ENCODE measurements at regions not wholly inside any gene's neighbourhood (a gene's known extent, or its start where the extent isn't known, plus 50 kb on each side); places are given as distances from the start of the nearest gene placed in this dataset.
A peak's percentile ranks its signal among the peaks of the same experiment; 100 is the strongest.

DNA sequence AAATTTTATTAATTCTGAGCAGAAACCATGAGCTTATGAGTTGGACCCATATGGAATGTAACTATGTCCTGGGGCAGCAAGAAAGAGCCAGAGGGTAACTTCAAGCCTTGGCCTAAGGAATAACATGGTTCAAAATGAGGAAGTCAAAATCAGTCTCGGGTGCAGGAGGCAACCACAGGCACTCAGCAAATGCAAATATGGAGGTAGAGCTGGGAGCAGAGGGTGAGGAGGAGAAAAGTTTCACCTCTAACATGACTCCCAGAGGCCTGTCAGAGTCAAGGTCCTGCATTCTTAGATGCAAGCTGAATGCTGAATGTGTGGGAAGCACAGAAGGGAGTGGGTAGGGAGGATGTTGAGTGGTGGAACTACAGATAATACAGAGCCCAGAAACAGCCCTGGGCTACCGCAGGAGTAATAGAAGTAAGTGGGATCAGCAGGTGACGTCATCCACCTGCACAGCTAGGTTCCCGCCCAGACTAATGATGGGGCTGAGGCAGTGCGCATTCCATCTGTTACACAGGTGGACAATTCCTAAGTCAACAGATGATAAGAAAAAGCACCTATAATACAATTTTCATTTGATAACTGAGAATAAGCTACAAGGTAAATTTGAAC, 279.8 kb upstream of the ARRDC4 start:
- H3K4me3 ChIP-seq (ENCODE audit: low read depth, low read length): no peak overlapping the region
- no peaks in the 10 kb centered on the region for H3K4me1 ChIP-seq
- Mint-ChIP-seq H3K4me1 (ENCODE audit: low read depth, unreplicated experiment) (no peaks in the 10 kb centered on the region), H3K36me3 (ENCODE audit: insufficient read depth, unreplicated experiment) (no peaks in the 10 kb centered on the region), H3K27me3 (ENCODE audit: insufficient read depth, unreplicated experiment) (no peaks in the 10 kb centered on the region), H3K9me3 (ENCODE audit: unreplicated experiment) (no peaks in the 10 kb centered on the region), H3K4me3 (ENCODE audit: unreplicated experiment) (no peak overlapping the region), H3K27ac (ENCODE audit: unreplicated experiment) (no peak overlapping the region)
- POLR2A ChIA-PET: no interaction called here
- DNase-seq: peak in 1 of 2 experiments; percentile 45
- no peaks in the 10 kb centered on the region for H3K36me3 ChIP-seq (ENCODE audit: control insufficient read depth, insufficient read depth, low read length)
- H3K27me3 ChIP-seq (replicated peaks; ENCODE audit: control insufficient read depth, insufficient read depth, low read length): no peaks in the 10 kb centered on the region
- BruUV-seq (replicated peaks): no TSS peak
- H3K9me3 ChIP-seq: no peaks in the 10 kb centered on the region
- TF ChIP-seq, protein P1, sequence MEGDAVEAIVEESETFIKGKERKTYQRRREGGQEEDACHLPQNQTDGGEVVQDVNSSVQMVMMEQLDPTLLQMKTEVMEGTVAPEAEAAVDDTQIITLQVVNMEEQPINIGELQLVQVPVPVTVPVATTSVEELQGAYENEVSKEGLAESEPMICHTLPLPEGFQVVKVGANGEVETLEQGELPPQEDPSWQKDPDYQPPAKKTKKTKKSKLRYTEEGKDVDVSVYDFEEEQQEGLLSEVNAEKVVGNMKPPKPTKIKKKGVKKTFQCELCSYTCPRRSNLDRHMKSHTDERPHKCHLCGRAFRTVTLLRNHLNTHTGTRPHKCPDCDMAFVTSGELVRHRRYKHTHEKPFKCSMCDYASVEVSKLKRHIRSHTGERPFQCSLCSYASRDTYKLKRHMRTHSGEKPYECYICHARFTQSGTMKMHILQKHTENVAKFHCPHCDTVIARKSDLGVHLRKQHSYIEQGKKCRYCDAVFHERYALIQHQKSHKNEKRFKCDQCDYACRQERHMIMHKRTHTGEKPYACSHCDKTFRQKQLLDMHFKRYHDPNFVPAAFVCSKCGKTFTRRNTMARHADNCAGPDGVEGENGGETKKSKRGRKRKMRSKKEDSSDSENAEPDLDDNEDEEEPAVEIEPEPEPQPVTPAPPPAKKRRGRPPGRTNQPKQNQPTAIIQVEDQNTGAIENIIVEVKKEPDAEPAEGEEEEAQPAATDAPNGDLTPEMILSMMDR (IDR thresholded peaks at IDR 0.05; ENCODE audit: insufficient read depth in 1 of 2, low read depth in 1 of 2, low read length in 1 of 2, severe bottlenecking in 1 of 2, unreplicated experiment in 1 of 2): no peak
- intact Hi-C loops (cut with micrococcal nuclease; ENCODE audit: unreplicated experiment): no loop called here
- CTCF ChIA-PET: no interaction called here

DNA sequence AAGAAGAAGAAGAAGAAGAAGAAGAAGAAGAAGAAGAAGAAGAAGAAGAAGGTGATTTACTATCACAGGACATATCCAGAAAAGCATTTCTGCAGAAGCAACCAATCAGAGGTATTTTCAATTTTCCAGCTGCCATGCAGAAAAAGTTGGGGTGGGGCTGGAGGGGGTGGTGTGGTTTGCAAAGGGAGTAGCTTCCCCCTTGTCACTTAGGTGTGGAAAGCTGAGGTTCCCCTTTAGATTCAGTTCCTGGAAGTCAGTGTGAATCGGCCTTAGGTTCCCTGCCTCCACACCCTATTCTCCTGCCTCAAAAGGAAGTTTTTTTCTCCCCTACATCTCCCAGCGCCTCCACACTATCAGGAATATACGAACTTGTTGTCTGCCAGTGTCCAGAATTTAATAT, 276.7 kb upstream of the ARRDC4 start:
- H3K4me1 Mint-ChIP-seq (ENCODE audit: low read depth, unreplicated experiment): no peaks in the 10 kb centered on the region
- no peak overlapping the region for H3K27ac Mint-ChIP-seq (ENCODE audit: unreplicated experiment)
- Histone ChIP-seq H3K4me3 (ENCODE audit: low read depth, low read length) (no peak overlapping the region), H3K4me1 (no peaks in the 10 kb centered on the region), H3K36me3 (ENCODE audit: control insufficient read depth, insufficient read depth, low read length) (no peaks in the 10 kb centered on the region), H3K9me3 (no peaks in the 10 kb centered on the region), H3K27me3 (replicated peaks; ENCODE audit: control insufficient read depth, insufficient read depth, low read length) (no peaks in the 10 kb centered on the region)
- CTCF ChIA-PET: no interaction called here
- H3K36me3 Mint-ChIP-seq (ENCODE audit: insufficient read depth, unreplicated experiment): no peaks in the 10 kb centered on the region
- no TSS peak for BruUV-seq (replicated peaks)
- DNase-seq: no peak
- no peaks in the 10 kb centered on the region for H3K9me3 Mint-ChIP-seq (ENCODE audit: unreplicated experiment)
- H3K27me3 Mint-ChIP-seq (ENCODE audit: insufficient read depth, unreplicated experiment): no peaks in the 10 kb centered on the region
- H3K4me3 Mint-ChIP-seq (ENCODE audit: unreplicated experiment): no peak overlapping the region
- intact Hi-C loops (cut with micrococcal nuclease; ENCODE audit: unreplicated experiment): no loop called here
- POLR2A ChIA-PET: interaction anchor here (0.6 kb wide), 1 partner anchor 169 kb away, joined by 3 read pairs; no protein-coding TSS in a partner anchor
- TF ChIP-seq, protein P1 (IDR thresholded peaks at IDR 0.05; ENCODE audit: insufficient read depth in 1 of 2, low read depth in 1 of 2, low read length in 1 of 2, severe bottlenecking in 1 of 2, unreplicated experiment in 1 of 2): no peak

DNA sequence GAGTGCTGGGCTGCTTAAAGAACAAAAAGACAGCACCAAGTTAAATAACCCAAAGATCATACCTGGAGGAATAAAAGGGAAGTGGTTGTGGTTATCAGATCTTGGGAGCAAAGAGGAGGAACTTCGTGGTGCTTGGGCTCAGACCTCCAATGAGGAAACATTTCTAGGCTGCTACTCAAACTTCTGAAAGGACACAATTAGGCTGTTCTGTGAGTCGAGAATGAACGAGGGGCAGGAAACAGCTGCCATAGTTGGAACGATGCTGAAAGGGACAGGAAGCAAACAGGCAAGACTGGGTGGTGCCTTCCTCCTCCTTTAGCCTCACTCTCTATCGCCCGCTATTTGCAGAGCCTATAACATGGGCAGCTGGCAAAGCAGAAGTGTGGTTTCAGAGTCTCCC, 276.3 kb upstream of the ARRDC4 start:
- Mint-ChIP-seq H3K4me1 (ENCODE audit: low read depth, unreplicated experiment) (no peaks in the 10 kb centered on the region), H3K27ac (ENCODE audit: unreplicated experiment) (no peak overlapping the region), H3K9me3 (ENCODE audit: unreplicated experiment) (no peaks in the 10 kb centered on the region), H3K4me3 (ENCODE audit: unreplicated experiment) (no peak overlapping the region), H3K36me3 (ENCODE audit: insufficient read depth, unreplicated experiment) (no peaks in the 10 kb centered on the region), H3K27me3 (ENCODE audit: insufficient read depth, unreplicated experiment) (no peaks in the 10 kb centered on the region)
- Histone ChIP-seq H3K27me3 (replicated peaks; ENCODE audit: control insufficient read depth, insufficient read depth, low read length) (no peaks in the 10 kb centered on the region), H3K9me3 (no peaks in the 10 kb centered on the region), H3K4me1 (no peaks in the 10 kb centered on the region), H3K4me3 (ENCODE audit: low read depth, low read length) (no peak overlapping the region), H3K36me3 (ENCODE audit: control insufficient read depth, insufficient read depth, low read length) (no peaks in the 10 kb centered on the region)
- ChIA-PET POLR2A (interaction anchor here (0.6 kb wide), 1 partner anchor 169 kb away, joined by 3 read pairs; no protein-coding TSS in a partner anchor), CTCF (no interaction called here)
- no peak for DNase-seq
- intact Hi-C loops (cut with micrococcal nuclease; ENCODE audit: unreplicated experiment): no loop called here
- no TSS peak for BruUV-seq (replicated peaks)
- TF ChIP-seq, protein P1 (IDR thresholded peaks at IDR 0.05; ENCODE audit: insufficient read depth in 1 of 2, low read depth in 1 of 2, low read length in 1 of 2, severe bottlenecking in 1 of 2, unreplicated experiment in 1 of 2): no peak
